Glomerular visceral epithelial cell (primary cell): ENCODE measurements at regions not wholly inside any gene's neighbourhood (a gene's known extent, or its start where the extent isn't known, plus 50 kb on each side); places are given as distances from the start of the nearest gene placed in this dataset.

ENCODE experiments used
- DNase-seq: peaks from one replicate; pipeline ENCODE4 v3.0.0-alpha.2; 2016; ENCODE audit errors: extremely low spot score

- peak; percentile 22 for DNase-seq
Observed at GRCh38 chr13:47337781-47338507, 441.1 kb upstream of the HTR2A start.

DNA sequence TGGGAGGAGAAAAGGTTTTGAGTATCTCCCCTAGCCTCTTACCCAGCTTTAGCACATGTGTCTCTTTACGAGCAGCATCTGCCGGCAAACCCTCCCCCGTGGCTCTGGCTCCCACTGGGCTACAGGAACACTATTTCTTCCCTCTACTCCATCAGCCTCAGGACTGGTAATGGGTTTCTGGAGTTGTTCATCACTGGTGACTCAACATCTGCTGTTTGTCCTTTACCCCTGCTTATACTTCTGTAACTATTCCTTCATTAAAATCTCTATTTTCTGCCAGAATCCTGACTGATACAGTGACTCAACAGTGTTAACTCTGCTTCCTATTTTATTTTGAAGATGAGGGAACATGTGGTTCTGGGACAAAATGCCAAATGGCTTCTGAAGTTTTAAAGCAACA, 437.3 kb upstream of the HTR2A start:
- DNase-seq = no peak

DNA sequence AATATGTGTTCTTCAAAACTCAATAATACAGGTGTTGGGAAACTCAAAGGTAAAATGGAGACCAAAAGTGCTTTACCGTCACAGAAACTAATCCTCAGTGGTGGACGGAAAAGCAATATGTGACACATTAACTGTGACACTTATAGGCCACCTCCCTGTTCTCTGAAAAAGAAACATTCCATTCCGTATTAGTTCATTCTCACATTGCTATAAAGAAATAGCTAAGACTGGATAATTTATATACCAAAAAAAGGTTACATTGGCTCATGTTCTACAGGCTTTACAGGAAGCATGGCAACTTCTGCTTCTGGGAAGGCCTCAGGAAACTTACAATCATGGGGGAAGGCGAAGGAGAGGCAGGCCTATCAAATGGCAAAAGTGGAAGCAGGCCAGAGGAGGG, 435.3 kb upstream of the HTR2A start:
- DNase-seq = peak; percentile 54

DNA sequence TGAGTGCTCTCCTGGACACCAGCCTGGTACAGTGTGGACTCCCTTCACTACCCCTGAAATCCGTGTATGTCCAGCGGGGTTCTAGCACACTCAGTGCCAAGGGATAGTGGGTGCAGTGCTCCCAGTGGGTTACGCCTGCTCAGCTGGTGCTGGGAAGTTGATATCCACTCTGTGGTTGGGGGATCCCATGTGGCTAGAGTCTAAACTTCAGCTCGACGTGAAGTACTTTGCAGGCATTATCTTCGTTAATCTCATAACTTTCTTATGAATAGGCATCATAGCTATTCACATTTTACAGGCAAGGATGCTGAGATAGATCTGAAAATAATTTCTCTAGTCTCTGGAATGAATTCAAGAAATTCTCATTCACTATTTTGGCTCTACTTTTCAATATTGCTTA, 433.2 kb upstream of the HTR2A start:
- DNase-seq = no peak

- no peak for DNase-seq
Observed at GRCh38 chr13:47327861-47328260, 431.0 kb upstream of the HTR2A start.

- DNase-seq = peak; percentile 8
Observed at GRCh38 chr13:47326061-47326460, 429.2 kb upstream of the HTR2A start.

- no peak for DNase-seq
Observed at GRCh38 chr13:47317356-47317755, 420.5 kb upstream of the HTR2A start.

DNA sequence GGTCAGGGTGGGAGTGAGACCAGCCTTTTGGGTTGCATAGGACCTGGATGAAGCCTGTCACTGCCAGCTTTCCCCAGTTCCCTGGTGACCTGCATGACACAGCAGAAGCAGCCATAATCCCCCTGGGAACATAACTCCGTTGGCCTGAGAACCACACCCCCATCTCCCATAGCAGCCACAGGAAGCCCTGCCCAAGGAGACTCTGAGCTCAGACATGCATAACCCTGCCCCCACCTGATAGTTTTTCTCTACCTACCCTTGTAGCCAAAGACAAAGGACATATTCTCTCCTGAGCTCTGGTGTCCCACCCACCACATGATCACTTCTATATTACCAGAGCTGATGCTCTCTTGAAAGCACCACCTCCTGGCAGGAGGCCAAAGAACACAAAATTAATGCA, 413.5 kb upstream of the HTR2A start:
- DNase-seq = no peak

DNA sequence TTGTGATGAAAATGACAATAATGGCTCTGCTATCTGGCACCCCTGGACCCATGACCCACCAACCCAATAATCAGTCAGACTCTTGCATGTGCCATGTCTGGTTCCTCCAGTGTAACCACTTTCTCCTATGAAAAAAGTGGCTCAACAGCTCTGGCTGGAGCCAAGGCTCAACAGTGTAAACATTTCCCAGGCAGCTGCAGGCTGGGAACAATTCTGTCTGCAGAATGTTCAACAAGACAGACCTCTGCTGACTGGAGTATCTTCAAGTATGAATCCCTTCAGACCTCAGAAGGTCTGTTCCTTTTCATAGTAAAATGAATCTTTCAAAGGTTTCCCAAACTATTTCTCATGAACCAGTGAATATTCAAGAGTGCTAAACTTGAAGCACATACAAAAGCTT, 410.1 kb upstream of the HTR2A start:
- DNase-seq = no peak

DNA sequence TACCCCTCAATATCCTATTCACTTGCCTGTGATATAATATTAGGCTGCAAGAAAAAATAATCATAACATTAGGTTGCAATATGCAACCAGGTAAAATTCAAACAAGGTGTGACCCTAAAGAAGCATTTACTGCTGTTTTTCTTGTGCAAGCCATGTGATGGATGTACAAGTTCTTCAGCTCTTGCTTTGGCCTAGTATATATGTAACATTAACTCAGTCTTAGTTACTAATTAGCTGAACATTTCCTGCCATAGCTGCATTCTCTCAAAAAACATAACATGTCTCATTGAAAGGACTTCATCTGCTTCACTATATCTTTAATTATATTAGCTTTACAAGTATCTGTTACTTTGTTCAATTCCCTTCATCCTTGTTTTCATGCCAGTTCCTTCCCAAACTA, 406.8 kb upstream of the HTR2A start:
- no peak for DNase-seq

DNA sequence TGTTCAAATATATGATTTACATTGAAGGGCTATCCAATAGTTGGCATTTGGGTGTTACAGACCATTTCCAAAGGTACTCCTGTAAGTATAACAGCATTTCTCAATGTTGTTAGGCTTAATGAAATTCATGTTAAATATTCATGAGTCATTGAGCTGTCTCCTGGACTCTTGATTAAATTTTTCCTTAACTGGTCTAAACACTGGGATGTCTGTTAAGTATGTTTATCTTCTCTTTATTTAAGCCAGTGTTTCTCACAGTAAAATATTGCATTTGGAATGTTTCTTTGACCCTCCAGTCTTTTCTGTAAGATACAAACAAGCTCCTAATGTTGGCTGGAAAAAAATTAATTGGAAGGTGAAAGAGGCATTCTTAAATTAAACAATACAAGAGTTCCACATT, 402.5 kb upstream of the HTR2A start:
- DNase-seq = no peak

DNA sequence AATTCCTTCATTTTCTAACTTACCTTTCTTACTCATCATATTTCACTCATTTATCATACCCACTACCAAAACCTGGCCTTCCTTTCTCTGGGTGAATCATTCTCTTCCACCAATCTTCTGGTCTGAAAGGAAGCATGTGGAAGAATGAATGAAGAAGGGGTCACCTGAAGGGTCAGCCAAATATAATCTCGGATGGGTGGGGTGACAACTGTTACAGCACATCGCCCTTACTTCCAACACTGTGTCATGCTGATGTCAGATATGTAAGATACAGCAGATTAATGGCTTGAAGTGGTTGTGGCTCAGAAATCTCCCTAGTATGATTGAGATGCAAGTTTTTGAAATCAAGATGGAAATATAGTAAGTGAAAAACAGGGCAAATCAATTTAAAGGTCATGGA, 401.7 kb upstream of the HTR2A start:
- no peak for DNase-seq

- DNase-seq = no peak
Observed at GRCh38 chr13:47294691-47295090, 397.8 kb upstream of the HTR2A start.

GRCh38 chr13:47291107-47291656, 394.3 kb upstream of the HTR2A start:
- no peak for DNase-seq

- peak; percentile 18 for DNase-seq
Observed at GRCh38 chr13:47289567-47289966, 392.7 kb upstream of the HTR2A start.

GRCh38 chr13:47288546-47288945, 391.7 kb upstream of the HTR2A start:
- DNase-seq = peak; percentile 62

GRCh38 chr13:47287291-47287751, 390.5 kb upstream of the HTR2A start:
- DNase-seq = peak; percentile 45

DNA sequence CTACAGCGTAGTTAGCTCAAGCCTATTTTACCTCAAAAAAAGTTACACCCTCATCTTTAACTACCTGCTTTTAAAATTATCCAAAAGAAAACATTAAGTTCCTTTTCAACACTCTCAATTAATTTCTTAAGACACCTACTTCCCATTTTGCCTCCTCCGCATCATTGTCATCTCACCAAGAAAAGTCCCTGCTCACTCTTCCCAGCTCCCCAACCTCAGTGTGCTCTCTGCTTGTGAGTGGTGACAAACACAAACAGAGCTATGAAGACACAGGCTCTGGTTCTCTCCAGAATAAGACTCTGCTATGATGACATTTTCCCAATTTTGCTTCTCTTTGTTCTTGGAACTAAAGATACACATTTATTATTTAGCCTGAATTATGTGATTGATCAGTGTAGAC, 385.1 kb upstream of the HTR2A start:
- DNase-seq = no peak

GRCh38 chr13:47279920-47280319, 383.1 kb upstream of the HTR2A start:
- no peak for DNase-seq

DNA sequence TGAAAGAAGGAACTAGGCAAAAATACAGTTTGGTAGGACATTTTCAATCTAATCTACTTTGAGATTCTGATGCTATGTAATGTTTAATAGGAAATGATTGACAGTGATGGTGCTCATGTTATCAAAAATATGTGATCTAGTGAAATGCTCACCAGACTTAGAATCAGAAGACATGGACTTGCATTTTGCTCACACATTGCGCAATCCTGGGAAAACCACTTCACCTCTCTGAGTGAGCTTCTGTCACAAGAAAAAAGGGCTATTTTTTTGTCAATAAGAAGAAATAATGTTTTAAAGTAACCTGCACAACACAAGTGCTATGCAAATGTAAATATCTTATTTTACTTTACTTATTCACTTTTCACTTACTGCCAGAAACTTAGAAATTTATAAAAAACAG, 380.9 kb upstream of the HTR2A start:
- peak; percentile 5 for DNase-seq

- no peak for DNase-seq
Observed at GRCh38 chr13:47268270-47268669, 371.4 kb upstream of the HTR2A start.

DNA sequence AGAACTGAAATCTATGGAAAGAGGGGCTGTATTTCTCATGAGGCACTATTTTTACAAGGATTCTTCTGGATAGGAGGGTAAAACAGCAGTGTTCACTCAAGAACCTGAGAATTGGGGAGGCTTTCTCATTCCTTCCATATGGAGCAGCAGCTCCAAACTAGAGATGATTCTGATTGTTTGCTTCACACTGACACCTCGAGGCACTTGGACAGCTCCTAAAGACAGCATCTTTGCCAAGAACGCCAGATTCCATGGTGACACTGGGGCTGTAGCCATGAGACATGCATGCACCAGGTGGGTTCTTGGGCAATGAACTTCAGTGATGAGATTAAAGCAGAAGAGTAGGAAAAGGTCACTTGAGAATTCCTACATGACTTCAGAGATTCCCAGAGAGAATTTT, 361.5 kb upstream of the HTR2A start:
- no peak for DNase-seq

DNA sequence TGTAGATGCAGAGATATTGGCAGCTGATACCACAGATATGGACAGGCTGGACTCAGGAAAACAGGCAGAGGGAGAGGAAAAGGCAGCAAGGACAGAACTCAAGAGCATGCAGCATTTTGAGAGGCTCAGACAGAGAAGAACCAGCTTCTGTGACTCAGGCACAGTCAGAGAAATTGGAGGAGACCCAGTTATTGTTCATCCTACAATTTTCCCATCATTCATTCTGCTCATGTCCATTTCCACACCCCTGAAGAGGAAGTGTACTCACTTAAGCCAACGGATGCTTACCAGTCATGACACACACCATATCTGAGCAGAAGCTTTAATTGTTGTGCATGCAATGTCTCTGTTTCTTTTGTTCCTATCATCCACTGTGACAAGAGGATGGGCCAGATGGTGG, 359.8 kb upstream of the HTR2A start:
- peak; percentile 11 for DNase-seq

- no peak for DNase-seq
Observed at GRCh38 chr13:47252627-47253026, 355.8 kb upstream of the HTR2A start.
